Muscle layer of duodenum (tissue), 2 donors: ENCODE measurements at regions not wholly inside any gene's neighbourhood (a gene's known extent, or its start where the extent isn't known, plus 50 kb on each side); places are given as distances from the start of the nearest gene placed in this dataset.
"Not testable (repeated sequence)": the region's sequence is repeated elsewhere in the genome, so short reads cannot be mapped to it uniquely, and the experiment has no call there.

Source experiments
- H3K27ac ChIP-seq: one replicate; pipeline ENCODE4 v1.7.0; 2013; ENCODE audit warnings: mild to moderate bottlenecking, low read length
- H3K27me3 ChIP-seq: one replicate; pipeline ENCODE4 v1.7.0; 2013; ENCODE audit warnings: low read depth, mild to moderate bottlenecking, control low read depth, low read length
- H3K36me3 ChIP-seq, 2 donors: one replicate each; pipeline ENCODE4 v1.7.0; 2013; ENCODE audit warnings: low read length in 2 of 2, control low read depth in 1 of 2, mild to moderate bottlenecking in 1 of 2; ENCODE audit not compliant: insufficient read depth in 2 of 2, control insufficient read depth in 1 of 2
- H3K4me1 ChIP-seq, 2 donors: one replicate each; pipeline ENCODE4 v1.7.0; 2013; ENCODE audit warnings: low read length in 2 of 2, mild to moderate bottlenecking in 2 of 2, control low read depth in 1 of 2, moderate library complexity in 1 of 2; ENCODE audit not compliant: insufficient read depth in 2 of 2, control insufficient read depth in 1 of 2
- H3K4me3 ChIP-seq, 2 donors: one replicate each; pipeline ENCODE4 v1.7.0; 2013; ENCODE audit warnings: low read length in 2 of 2, low read depth in 1 of 2, mild to moderate bottlenecking in 1 of 2
- H3K9me3 ChIP-seq, 2 donors: one replicate each; pipeline ENCODE4 v1.7.0; 2013; ENCODE audit warnings: low read length in 2 of 2, control low read depth in 1 of 2, mild to moderate bottlenecking in 1 of 2; ENCODE audit not compliant: control insufficient read depth in 1 of 2
- donor health status: healthy.

DNA sequence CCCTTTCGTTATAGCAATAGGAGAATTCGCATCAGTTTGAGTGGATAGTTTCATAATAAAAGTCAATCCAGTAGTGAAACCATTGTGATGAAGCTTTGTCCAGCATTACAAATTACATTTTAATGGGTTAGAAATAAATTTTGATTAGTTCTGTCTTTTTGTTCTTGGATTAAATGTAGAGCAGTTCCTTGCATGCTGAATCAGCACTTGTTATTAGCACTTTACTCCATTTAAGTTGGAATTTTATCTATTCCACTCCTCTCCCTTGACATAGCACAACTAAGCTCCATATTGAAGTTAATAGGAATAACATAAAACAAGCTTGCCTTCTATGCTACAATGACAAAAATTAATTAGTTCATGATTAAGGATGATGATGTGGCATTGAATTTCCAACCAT, 624.1 kb downstream of the CCDC85A start:
- Histone ChIP-seq H3K4me3 (no peak overlapping the region), H3K27ac (no peak overlapping the region), H3K4me1 (no peaks in the 10 kb centered on the region), H3K9me3 (no peaks in the 10 kb centered on the region), H3K27me3 (no peaks in the 10 kb centered on the region), H3K36me3 (no peaks in the 10 kb centered on the region)

- Histone ChIP-seq H3K4me3 (no peak overlapping the region), H3K9me3 (no peaks in the 10 kb centered on the region), H3K27ac (no peak overlapping the region), H3K4me1 (no peaks in the 10 kb centered on the region), H3K36me3 (no peaks in the 10 kb centered on the region), H3K27me3 (no peaks in the 10 kb centered on the region)
Measured at GRCh38 chr2:56811401-56811800, 627.6 kb downstream of the CCDC85A start.

DNA sequence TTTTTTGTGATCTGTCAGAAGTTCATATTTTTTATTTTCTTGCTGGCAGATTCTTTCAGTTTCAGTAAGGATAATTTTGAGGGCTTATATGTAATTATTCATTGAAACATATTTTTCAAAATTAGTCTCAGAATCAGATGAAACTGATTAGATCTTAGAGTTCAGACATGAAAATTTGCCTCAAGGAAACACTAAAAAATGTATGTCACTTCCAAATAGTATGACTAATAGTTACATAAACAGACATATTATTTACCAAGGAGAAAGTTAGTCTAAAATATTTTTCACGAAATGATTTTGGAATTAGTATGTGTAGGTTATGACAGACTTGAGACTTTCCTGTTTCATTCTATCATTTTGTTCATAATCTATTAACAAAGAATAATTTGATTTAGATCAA, 628.6 kb downstream of the CCDC85A start:
- H3K27ac ChIP-seq: no peak overlapping the region
- no peaks in the 10 kb centered on the region for H3K9me3 ChIP-seq
- H3K4me1 ChIP-seq: no peaks in the 10 kb centered on the region
- H3K27me3 ChIP-seq: no peaks in the 10 kb centered on the region
- H3K4me3 ChIP-seq: no peak overlapping the region
- no peaks in the 10 kb centered on the region for H3K36me3 ChIP-seq

- Histone ChIP-seq H3K36me3 (no peaks in the 10 kb centered on the region), H3K27ac (no peak overlapping the region), H3K4me1 (no peaks in the 10 kb centered on the region), H3K27me3 (no peaks in the 10 kb centered on the region), H3K9me3 (no peaks in the 10 kb centered on the region), H3K4me3 (no peak overlapping the region)
Measured at GRCh38 chr2:56813490-56813889, 629.7 kb downstream of the CCDC85A start.

DNA sequence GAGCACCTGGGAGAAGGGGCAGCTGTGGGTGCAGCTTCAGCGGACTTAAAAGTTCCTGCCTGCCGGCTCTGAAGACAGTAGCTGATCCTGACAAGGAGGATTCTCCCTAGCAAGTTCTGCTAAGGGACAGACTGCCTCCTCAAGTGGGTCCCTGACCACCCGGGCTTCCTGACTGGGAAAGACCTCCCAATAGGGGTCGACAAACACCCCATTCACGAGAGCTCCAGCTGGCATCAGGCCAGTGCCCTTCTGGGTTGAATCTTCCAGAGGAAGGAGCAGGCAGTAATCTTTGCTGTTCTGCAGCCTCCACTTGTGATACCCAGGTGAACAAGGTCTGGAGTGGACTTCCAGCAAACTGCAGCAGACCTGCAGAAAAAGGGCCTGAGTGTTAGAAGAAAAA, 632.9 kb downstream of the CCDC85A start:
- no peak overlapping the region for H3K27ac ChIP-seq
- H3K4me1 ChIP-seq: no peaks in the 10 kb centered on the region
- no peak overlapping the region for H3K4me3 ChIP-seq
- H3K36me3 ChIP-seq: no peaks in the 10 kb centered on the region
- peaks cover 0 to 3% of the 10 kb centered on the region in 2 donors for H3K9me3 ChIP-seq
- no peaks in the 10 kb centered on the region for H3K27me3 ChIP-seq

DNA sequence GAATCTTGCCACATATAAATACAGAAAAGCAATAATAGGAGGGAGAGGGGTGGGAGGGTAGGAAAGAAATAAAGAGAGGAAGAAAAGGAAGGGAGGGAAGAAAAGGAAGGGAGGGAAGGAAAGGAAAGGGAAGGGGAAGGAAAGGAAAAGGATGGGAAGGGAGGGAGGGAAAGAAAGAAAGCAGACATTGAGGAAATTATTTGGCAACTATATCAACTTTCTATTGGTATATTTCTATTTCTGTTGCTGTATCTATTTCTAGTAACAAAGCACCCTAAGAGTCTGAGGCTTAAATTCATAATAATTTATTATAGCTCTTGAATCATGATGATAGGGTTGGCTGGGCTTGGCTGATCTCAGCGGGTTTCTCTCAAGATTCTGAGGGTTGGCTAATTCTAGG, 648.0 kb downstream of the CCDC85A start:
- H3K4me1 ChIP-seq: no peaks in the 10 kb centered on the region
- H3K27ac ChIP-seq: no peak overlapping the region

GRCh38 chr2:56834686-56835085, 650.9 kb downstream of the CCDC85A start:
- no peak overlapping the region for H3K4me3 ChIP-seq
- no peaks in the 10 kb centered on the region for H3K27me3 ChIP-seq
- no peak overlapping the region for H3K27ac ChIP-seq
- H3K4me1 ChIP-seq: no peaks in the 10 kb centered on the region
- no peaks in the 10 kb centered on the region for H3K9me3 ChIP-seq
- H3K36me3 ChIP-seq: no peaks in the 10 kb centered on the region

More for the DNA sequence above, 648.0 kb downstream of the CCDC85A start:
- H3K27me3 ChIP-seq: no peaks in the 10 kb centered on the region
- H3K36me3 ChIP-seq: no peaks in the 10 kb centered on the region
- no peak overlapping the region for H3K4me3 ChIP-seq
- H3K9me3 ChIP-seq: no peaks in the 10 kb centered on the region

- H3K36me3 ChIP-seq, H3K9me3 ChIP-seq, H3K27me3 ChIP-seq: not testable (repeated sequence)
Measured at GRCh38 chr2:56840009-56840408, 656.2 kb downstream of the CCDC85A start.

GRCh38 chr2:56860991-56861390, 677.2 kb downstream of the CCDC85A start:
- Histone ChIP-seq H3K36me3 (no peaks in the 10 kb centered on the region), H3K27me3 (no peaks in the 10 kb centered on the region)

More at GRCh38 chr2:56840009-56840408, 656.2 kb downstream of the CCDC85A start:
- H3K4me3 ChIP-seq, H3K27ac ChIP-seq, H3K4me1 ChIP-seq: not testable (repeated sequence)

GRCh38 chr2:56871644-56872043, 687.9 kb downstream of the CCDC85A start:
- Histone ChIP-seq H3K27me3 (no peaks in the 10 kb centered on the region), H3K4me1 (no peaks in the 10 kb centered on the region), H3K27ac (no peak overlapping the region), H3K4me3 (no peak overlapping the region), H3K36me3 (no peaks in the 10 kb centered on the region), H3K9me3 (no peaks in the 10 kb centered on the region)

More at GRCh38 chr2:56860991-56861390, 677.2 kb downstream of the CCDC85A start:
- no peak overlapping the region for H3K27ac ChIP-seq
- peaks cover 0 to 2% of the 10 kb centered on the region in 2 donors for H3K9me3 ChIP-seq
- H3K4me1 ChIP-seq: no peaks in the 10 kb centered on the region
- no peak overlapping the region for H3K4me3 ChIP-seq

GRCh38 chr2:56874717-56875116, 690.9 kb downstream of the CCDC85A start:
- Histone ChIP-seq H3K4me3 (no peak overlapping the region), H3K27me3 (no peaks in the 10 kb centered on the region), H3K36me3 (no peaks in the 10 kb centered on the region), H3K4me1 (no peaks in the 10 kb centered on the region), H3K27ac (no peak overlapping the region), H3K9me3 (no peaks in the 10 kb centered on the region)

DNA sequence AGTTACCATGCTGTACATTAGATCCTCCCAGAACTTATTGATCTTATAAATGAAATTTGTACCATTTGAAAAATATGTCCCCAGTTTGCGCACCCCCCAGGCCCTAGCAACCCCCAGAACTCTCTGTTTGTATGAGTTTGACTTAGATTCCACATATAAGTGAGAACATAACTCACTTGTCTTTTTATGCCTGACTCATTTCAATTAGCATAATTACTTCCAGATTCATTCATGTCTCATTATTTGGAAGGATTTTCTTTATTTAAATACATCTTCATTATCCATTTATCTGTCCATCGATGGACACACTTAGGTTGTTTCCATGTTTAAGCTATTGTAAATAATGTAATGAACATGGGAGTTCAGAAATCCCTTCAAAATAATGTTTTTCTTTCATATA, 705.9 kb downstream of the CCDC85A start:
- Histone ChIP-seq H3K4me3 (no peak overlapping the region), H3K27me3 (no peaks in the 10 kb centered on the region), H3K36me3 (no peaks in the 10 kb centered on the region), H3K27ac (no peak overlapping the region), H3K4me1 (no peaks in the 10 kb centered on the region), H3K9me3 (no peaks in the 10 kb centered on the region)
